B cell (primary cell): ENCODE measurements at regions not wholly inside any gene's neighbourhood (a gene's known extent, or its start where the extent isn't known, plus 50 kb on each side); places are given as distances from the start of the nearest gene placed in this dataset.

Experiments used
- CTCF ChIP-seq: fragments of 200-600 bp; IDR thresholded peaks from one replicate; pipeline ENCODE4 v1.8.0; 2022; ENCODE audit warnings: antibody characterized with exemption, mild to moderate bottlenecking
- EZH2 ChIP-seq: IDR thresholded peaks from 2 replicates; pipeline ENCODE4 v1.6.1; 2012; ENCODE audit warnings: borderline replicate concordance, low read depth, mild to moderate bottlenecking, moderate library complexity, low read length; ENCODE audit not compliant: insufficient read depth, poor library complexity, severe bottlenecking

GRCh38 chr5:82882316-82882715 is 194.9 kb downstream of the TMEM167A start:
- TF ChIP-seq CTCF, result no peak
- no peak for TF ChIP-seq EZH2
